H1 (cell line): ENCODE measurements at regions not wholly inside any gene's neighbourhood (a gene's known extent, or its start where the extent isn't known, plus 50 kb on each side); places are given as distances from the start of the nearest gene placed in this dataset.

Experiments
- CTCF ChIA-PET: fragments of 300-600 bp; sonication (Branson Sonifier 250); formaldehyde crosslinking; loops from one replicate; lab custom pipeline; 2021; ENCODE audit not compliant: partially characterized antibody; lab: Charles Lee
- POLR2A ChIA-PET: fragments of 300-600 bp; sonication (Branson Sonifier 250); formaldehyde crosslinking; loops from one replicate; lab custom pipeline; 2021; ENCODE audit warnings: inconsistent platforms; ENCODE audit not compliant: partially characterized antibody; lab: Charles Lee
- DNase-seq, 2 experiments: peaks; one replicate each; pipeline versions ENCODE4 v3.0.0 to v3.0.0-alpha.2; 2010 to 2022; ENCODE audit warnings: low spot score in 2 of 2, low read depth in 1 of 2, mixed read lengths in 1 of 2
- FAIRE-seq: peaks from 2 replicates; lab custom pipeline; 2011; peaks lifted over from hg19 to GRCh38; lab: Jason Lieb, UNC
- H2AFZ ChIP-seq: 2 replicates; pipeline ENCODE4 v1.8.1; 2012; ENCODE audit warnings: low read length, inconsistent platforms
- H2AK5ac ChIP-seq: 2 replicates; pipeline ENCODE4 v1.6.1; 2013; ENCODE audit warnings: low read depth, low read length
- H2BK120ac ChIP-seq: replicated peaks from 2 replicates; pipeline ENCODE3; 2013; ENCODE audit warnings: low read depth, low read length, inconsistent platforms
- H2BK12ac ChIP-seq: 2 replicates; pipeline ENCODE4 v1.6.1; 2013; ENCODE audit warnings: low read depth, low read length
- H2BK15ac ChIP-seq: 2 replicates; pipeline ENCODE4 v1.6.1; 2013; ENCODE audit warnings: low read length
- H2BK20ac ChIP-seq: 2 replicates; pipeline ENCODE4 v1.6.1; 2013; ENCODE audit warnings: low read length
- H2BK5ac ChIP-seq: 2 replicates; pipeline ENCODE4 v1.6.1; 2013; ENCODE audit warnings: low read depth, low read length
- H3K14ac ChIP-seq: 2 replicates; pipeline ENCODE4 v1.6.1; 2013; ENCODE audit warnings: inconsistent platforms; ENCODE audit not compliant: insufficient read length
- H3K18ac ChIP-seq: 2 replicates; pipeline ENCODE4 v1.6.1; 2013; ENCODE audit warnings: low read length; ENCODE audit errors: extremely low read depth
- H3K23ac ChIP-seq: 2 replicates; pipeline ENCODE4 v1.6.1; 2013; ENCODE audit warnings: inconsistent platforms; ENCODE audit not compliant: insufficient read length
- H3K23me2 ChIP-seq: 2 replicates; pipeline ENCODE4 v1.6.1; 2013; ENCODE audit warnings: low read depth, low read length
- H3K27ac ChIP-seq: 2 replicates; pipeline ENCODE4 v1.6.1; 2011; ENCODE audit warnings: low read depth, low read length, inconsistent platforms
- H3K27me3 ChIP-seq, 4 experiments: replicated peaks in 1 of 4; 1 replicate in 1 of 4; 2 replicates in 3 of 4; pipeline versions ENCODE4 v1.6.1 to v1.8.1; 2011 to 2013; ENCODE audit warnings: low read length in 3 of 4, mild to moderate bottlenecking in 3 of 4, inconsistent platforms in 2 of 4, mixed read lengths in 2 of 4, moderate library complexity in 1 of 4; ENCODE audit not compliant: control insufficient read depth in 3 of 4, insufficient read depth in 3 of 4; ENCODE audit errors: extremely low read depth in 1 of 4
- H3K36me3 ChIP-seq, 4 experiments: 2 replicates each; pipeline versions ENCODE4 v1.6.1 to v1.8.1; 2011 to 2013; ENCODE audit warnings: mild to moderate bottlenecking in 4 of 4, low read length in 3 of 4, moderate library complexity in 2 of 4, control low read depth in 1 of 4, inconsistent platforms in 1 of 4; ENCODE audit not compliant: insufficient read depth in 4 of 4, control insufficient read depth in 2 of 4
- H3K4ac ChIP-seq: replicated peaks from 2 replicates; pipeline ENCODE3; 2013; ENCODE audit warnings: low read length, low read depth, mixed read lengths, inconsistent platforms; ENCODE audit not compliant: insufficient read length
- H3K4me1 ChIP-seq, 4 experiments: replicated peaks in 1 of 4; 1 replicate in 1 of 4; 2 replicates in 3 of 4; pipeline versions ENCODE4 v1.6.1 to v1.8.1; 2011 to 2013; ENCODE audit warnings: low read length in 3 of 4, inconsistent platforms in 2 of 4, mixed read lengths in 1 of 4; ENCODE audit not compliant: insufficient read depth in 4 of 4, control insufficient read depth in 3 of 4
- H3K4me2 ChIP-seq, 2 experiments: 2 replicates each; pipeline versions ENCODE4 v1.6.1 to v1.8.1; 2011 to 2013; ENCODE audit warnings: low read depth in 2 of 2, low read length in 2 of 2, control low read depth in 1 of 2, inconsistent platforms in 1 of 2, mild to moderate bottlenecking in 1 of 2; ENCODE audit not compliant: insufficient read depth in 1 of 2
- H3K4me3 ChIP-seq, 4 experiments: fragments of 200-600, 300-600 bp in 1 of 4; sonication (generic), shearing (Covaris generic), sonication (Bioruptor Twin) in 1 of 4; 2 replicates each; pipeline versions ENCODE4 v1.5.1 to v1.8.1; 2011 to 2016; ENCODE audit warnings: low read length in 4 of 4, low read depth in 3 of 4, control low read depth in 2 of 4, inconsistent platforms in 2 of 4, mild to moderate bottlenecking in 2 of 4, mixed read lengths in 1 of 4, moderate library complexity in 1 of 4; ENCODE audit not compliant: insufficient read depth in 2 of 4; ENCODE audit errors: extremely low read depth in 1 of 4
- H3K56ac ChIP-seq: replicated peaks from 2 replicates; pipeline ENCODE3; 2013; ENCODE audit warnings: low read depth, mild to moderate bottlenecking, mixed read lengths, low read length, inconsistent platforms; ENCODE audit not compliant: insufficient read length
- H3K79me1 ChIP-seq: 2 replicates; pipeline ENCODE4 v1.6.1; 2013; ENCODE audit warnings: low read depth, low read length, control low read depth
- H3K79me2 ChIP-seq, 2 experiments: 2 replicates each; pipeline versions ENCODE4 v1.6.1 to v1.8.1; 2012 to 2013; ENCODE audit warnings: low read length in 2 of 2, mild to moderate bottlenecking in 2 of 2, inconsistent platforms in 1 of 2; ENCODE audit not compliant: insufficient read depth in 2 of 2, control insufficient read depth in 1 of 2
- H3K9ac ChIP-seq, 4 experiments: replicated peaks in 1 of 4; 1 replicate in 1 of 4; 2 replicates in 3 of 4; pipeline versions ENCODE4 v1.6.1 to v1.8.1; 2011 to 2013; ENCODE audit warnings: low read depth in 3 of 4, low read length in 3 of 4, control low read depth in 2 of 4, mild to moderate bottlenecking in 2 of 4, moderate library complexity in 2 of 4, inconsistent platforms in 1 of 4; ENCODE audit errors: extremely low read depth in 1 of 4
- H3K9me3 ChIP-seq, 2 experiments: 2 replicates each; pipeline versions ENCODE4 v1.6.1 to v1.8.1; 2012 to 2013; ENCODE audit warnings: mild to moderate bottlenecking in 2 of 2, moderate library complexity in 2 of 2, control low read depth in 1 of 2, inconsistent platforms in 1 of 2, low read depth in 1 of 2, low read length in 1 of 2, mixed read lengths in 1 of 2; ENCODE audit not compliant: insufficient read depth in 2 of 2
- H4K20me1 ChIP-seq, 2 experiments: replicated peaks in 1 of 2; 2 replicates each; pipeline versions ENCODE3 to v1.8.1; 2011 to 2013; ENCODE audit warnings: inconsistent platforms in 2 of 2, low read length in 2 of 2, mild to moderate bottlenecking in 1 of 2; ENCODE audit not compliant: insufficient read depth in 2 of 2, control insufficient read depth in 1 of 2
- H4K5ac ChIP-seq: 2 replicates; pipeline ENCODE4 v1.6.1; 2013; ENCODE audit warnings: low read length, low read depth, mixed read lengths, inconsistent platforms; ENCODE audit not compliant: insufficient read length
- H4K8ac ChIP-seq: 2 replicates; pipeline ENCODE4 v1.8.0; 2013; ENCODE audit warnings: mild to moderate bottlenecking, moderate library complexity, low read length, inconsistent platforms; ENCODE audit not compliant: insufficient read depth; ENCODE audit errors: extremely low read depth
- H4K91ac ChIP-seq: replicated peaks from 2 replicates; pipeline ENCODE3; 2013; ENCODE audit warnings: low read length, mixed read lengths, inconsistent platforms; ENCODE audit not compliant: insufficient read length
- JUND ChIP-seq: IDR thresholded peaks from 2 replicates; pipeline ENCODE4 v1.6.1; 2011; ENCODE audit warnings: mild to moderate bottlenecking, improper control_type of control experiment, low read length
- MAFK ChIP-seq: IDR thresholded peaks from 2 replicates; pipeline ENCODE4 v1.6.1; 2012; ENCODE audit warnings: low read depth, mild to moderate bottlenecking, improper control_type of control experiment, low read length
- MAX ChIP-seq: IDR thresholded peaks from 2 replicates; pipeline ENCODE4 v1.6.1; 2012; ENCODE audit warnings: inconsistent platforms
- SIN3A ChIP-seq, 2 experiments: IDR thresholded peaks in 1 of 2; conservative IDR thresholded peaks in 1 of 2; 2 replicates each; pipeline ENCODE4 v1.6.1; 2011 to 2012; ENCODE audit warnings: low read length in 2 of 2, improper control_type of control experiment in 1 of 2, low read depth in 1 of 2, mild to moderate bottlenecking in 1 of 2
- SP1 ChIP-seq: IDR thresholded peaks from 2 replicates; pipeline ENCODE4 v1.6.1; 2011; ENCODE audit warnings: low read depth, low read length
- SP4 ChIP-seq: IDR thresholded peaks from 2 replicates; pipeline ENCODE4 v1.6.1; 2012; ENCODE audit warnings: low read length, inconsistent platforms
- WGBS, 2 experiments: shearing (Covaris generic) in 1 of 2; methylation state at CpG; one replicate each; pipeline versions ENCODE4 v1.1.6 to v1.1.7; 2013 to 2015; ENCODE audit warnings: low lambda C conversion rate in 2 of 2, mixed read lengths in 2 of 2, inconsistent platforms in 1 of 2, low coverage in 1 of 2, missing lambda C conversion rate in 1 of 2; ENCODE audit not compliant: insufficient replicate concordance in 2 of 2, insufficient coverage in 1 of 2, insufficient read length in 1 of 2; ENCODE audit errors: extremely low coverage in 1 of 2, missing lambda C conversion rate in 1 of 2; 5-methylcytosine and 5-hydroxymethylcytosine counted together

DNA sequence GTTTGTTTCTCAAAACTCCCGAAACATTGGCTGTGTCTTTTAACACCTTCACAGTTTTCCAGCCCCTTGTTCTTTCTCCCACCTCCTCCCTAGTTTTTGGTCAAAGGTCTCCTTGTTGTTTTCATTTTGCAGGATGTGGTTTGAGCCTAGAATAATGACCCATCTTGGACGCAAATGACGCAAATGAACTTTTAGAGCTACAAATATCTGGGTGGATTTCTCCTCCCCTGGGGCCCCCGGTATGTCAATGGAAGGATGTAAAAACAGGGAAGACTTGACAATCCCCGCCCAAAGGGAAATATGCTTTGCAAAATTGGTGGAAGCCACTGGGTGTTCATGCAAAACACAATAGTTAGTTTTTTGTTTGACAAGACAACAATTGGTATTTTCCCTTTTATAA lies 236.0 kb upstream of the IRX3 start:
- ChIA-PET POLR2A (no interaction called here), CTCF (interaction anchor here (0.9 kb wide), 1 partner anchor 418 kb away, joined by 4 read pairs; no protein-coding TSS in a partner anchor)
- no peak overlapping the region for H2BK120ac ChIP-seq
- H3K18ac ChIP-seq, result no peak overlapping the region
- H2BK20ac ChIP-seq, result no peak overlapping the region
- no peak overlapping the region for H3K4ac ChIP-seq
- H2BK5ac ChIP-seq, result no peak overlapping the region
- no peak overlapping the region for H3K4me3 ChIP-seq
- TF ChIP-seq SP1 (no peak), MAX (no peak), SIN3A (conservative IDR thresholded peaks at IDR 0.05 in 1 of 2, IDR thresholded peaks at IDR 0.05 in 1 of 2; ENCODE audit: low read depth in 1 of 2, low read length in 2 of 2) (no peak), JUND (no peak), MAFK (no peak), SP4 (no peak)
- H3K56ac ChIP-seq, result no peak overlapping the region
- H4K5ac ChIP-seq, result no peak overlapping the region
- H2BK15ac ChIP-seq, result no peak overlapping the region
- no peak overlapping the region for H2BK12ac ChIP-seq
- H3K9ac ChIP-seq, result no peak overlapping the region
- H4K8ac ChIP-seq, result no peak overlapping the region
- H3K9me3 ChIP-seq, result peaks cover 9 to 10% of the 10 kb centered on the region in 2 experiments; a peak in 3 of 4 replicates
- no peaks in the 10 kb centered on the region for H3K79me1 ChIP-seq
- H3K79me2 ChIP-seq, result no peaks in the 10 kb centered on the region
- FAIRE-seq (no peak), DNase-seq (no peak)
- no peak overlapping the region for H3K4me2 ChIP-seq
- no peak overlapping the region for H2AK5ac ChIP-seq
- H3K4me1 ChIP-seq, result no peaks in the 10 kb centered on the region; a peak in 1 of 7 replicates
- no peak overlapping the region for H3K27ac ChIP-seq
- H4K91ac ChIP-seq, result no peak overlapping the region
- H3K14ac ChIP-seq, result no peak overlapping the region
- H3K23me2 ChIP-seq, result no peaks in the 10 kb centered on the region; the same call in 1 of the 2 replicates
- no peak overlapping the region for H3K23ac ChIP-seq
- H3K27me3 ChIP-seq, result no peaks in the 10 kb centered on the region
- no peaks in the 10 kb centered on the region for H4K20me1 ChIP-seq
- H2AFZ ChIP-seq, result no peak overlapping the region
- H3K36me3 ChIP-seq, result no peaks in the 10 kb centered on the region
- 73% methylated on average over 5 of the region's 5 CpGs; no CpG with 5 or more reads in 1 of the 2 experiments for WGBS, 2 experiments
